HL-60 (cell line): ENCODE measurements at regions not wholly inside any gene's neighbourhood (a gene's known extent, or its start where the extent isn't known, plus 50 kb on each side); places are given as distances from the start of the nearest gene placed in this dataset.

Experiments
- DNase-seq, 2 experiments: peaks; one replicate each; pipeline ENCODE4 v3.0.0-alpha.2; 2010 to 2020; ENCODE audit warnings: low read depth in 1 of 2, low spot score in 1 of 2
- H3K27ac ChIP-seq: fragments of 250-450 bp; sonication (Bioruptor Pico); replicated peaks from 2 replicates; pipeline ENCODE4 v1.5.1; 2020; ENCODE audit warnings: mild to moderate bottlenecking, moderate library complexity
- H3K27me3 ChIP-seq: fragments of 250-450 bp; sonication (Bioruptor Pico); 2 replicates; pipeline ENCODE4 v1.5.1; 2021; ENCODE audit warnings: mild to moderate bottlenecking, moderate library complexity; ENCODE audit not compliant: insufficient read depth, poor library complexity, severe bottlenecking
- H3K4me3 ChIP-seq: replicated peaks from 2 replicates; pipeline ENCODE4 v1.5.1; 2011; ENCODE audit warnings: mild to moderate bottlenecking, control low read depth, low read length; ENCODE audit not compliant: insufficient read depth
- CTCF ChIP-seq: IDR thresholded peaks from one replicate; pipeline ENCODE4 v1.5.1; 2011; ENCODE audit warnings: low read length, control low read depth, inconsistent platforms; ENCODE audit not compliant: insufficient read depth
- GABPA ChIP-seq: IDR thresholded peaks from 2 replicates; pipeline ENCODE4 v1.6.1; 2012; ENCODE audit warnings: low read depth
- POLR2AphosphoS5 ChIP-seq: IDR thresholded peaks from 2 replicates; pipeline ENCODE4 v1.6.1; 2012; ENCODE audit warnings: low read depth
- REST ChIP-seq: IDR thresholded peaks from 2 replicates; pipeline ENCODE4 v1.6.1; 2012; ENCODE audit warnings: low read depth; ENCODE audit not compliant: insufficient replicate concordance
- SPI1 ChIP-seq: IDR thresholded peaks from 2 replicates; pipeline ENCODE4 v1.6.1; 2012; ENCODE audit warnings: low read depth, mild to moderate bottlenecking, borderline replicate concordance

GRCh38 chr14:65972346-65972870, 513.8 kb upstream of the CCDC196 start:
- no peak overlapping the region for H3K27ac ChIP-seq
- H3K4me3 ChIP-seq = no peak overlapping the region
- DNase-seq = no peak
- H3K27me3 ChIP-seq = no peaks in the 10 kb centered on the region
- TF ChIP-seq POLR2AphosphoS5 = no peak
- TF ChIP-seq SPI1 = no peak
- TF ChIP-seq GABPA = no peak
- no peak for TF ChIP-seq CTCF
- no peak for TF ChIP-seq REST

- Histone ChIP-seq H3K27ac (no peak overlapping the region), H3K27me3 (no peaks in the 10 kb centered on the region), H3K4me3 (no peak overlapping the region)
- DNase-seq = no peak
- TF ChIP-seq GABPA (no peak), POLR2AphosphoS5 (no peak), SPI1 (no peak), REST (no peak), CTCF (no peak)
Measured at GRCh38 chr14:65972891-65973290, 513.3 kb upstream of the CCDC196 start.

- Histone ChIP-seq H3K27me3 (no peaks in the 10 kb centered on the region), H3K27ac (no peak overlapping the region), H3K4me3 (no peak overlapping the region)
- no peak for DNase-seq
- TF ChIP-seq POLR2AphosphoS5 (no peak), CTCF (no peak), REST (no peak), SPI1 (no peak), GABPA (no peak)
Measured at GRCh38 chr14:65975865-65976264, 510.3 kb upstream of the CCDC196 start.
